ENCODE measurements at regions not wholly inside any gene's neighbourhood (a gene's known extent, or its start where the extent isn't known, plus 50 kb on each side); places are given as distances from the start of the nearest gene placed in this dataset.

DNA sequence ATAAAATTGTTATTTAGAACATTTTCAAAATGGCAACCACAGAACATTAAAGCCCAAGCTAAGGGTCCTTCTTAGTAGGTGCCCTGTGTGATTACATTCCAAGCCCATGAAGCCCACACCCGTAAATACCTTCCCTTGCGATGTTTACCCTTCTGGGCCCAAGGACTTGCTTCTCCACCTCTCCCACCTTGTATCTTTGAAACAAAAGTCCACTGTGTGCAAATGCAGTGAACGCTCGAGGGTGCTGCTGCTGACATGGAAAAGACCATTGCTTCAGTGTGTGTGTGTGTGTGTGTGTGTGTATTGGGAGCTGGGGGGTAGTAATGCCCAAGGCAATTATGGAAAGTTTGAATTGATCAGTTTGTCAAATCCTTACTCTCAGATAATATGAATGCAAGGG lies 298.1 kb downstream of the TGFB2 start:
- no peaks in the 10 kb centered on the region for H3K4me1 ChIP-seq (ENCODE audit: control insufficient read depth, insufficient read depth, low read length)
- H3K9ac ChIP-seq (ENCODE audit: extremely low read depth, low read length, poor library complexity, severe bottlenecking) = no peak overlapping the region
- H3K4me3 ChIP-seq (ENCODE audit: low read length) = no peak overlapping the region
- Mint-ChIP-seq H3K4me3 (no peak overlapping the region), H3K4me1 (peaks cover 3% of the 10 kb centered on the region), H3K27ac (no peak overlapping the region), H3K9me3 (peaks cover 2% of the 10 kb centered on the region), H3K36me3 (ENCODE audit: low read depth) (no peaks in the 10 kb centered on the region), H3K27me3 (ENCODE audit: insufficient read depth) (no peaks in the 10 kb centered on the region)
- TF ChIP-seq, protein P1, sequence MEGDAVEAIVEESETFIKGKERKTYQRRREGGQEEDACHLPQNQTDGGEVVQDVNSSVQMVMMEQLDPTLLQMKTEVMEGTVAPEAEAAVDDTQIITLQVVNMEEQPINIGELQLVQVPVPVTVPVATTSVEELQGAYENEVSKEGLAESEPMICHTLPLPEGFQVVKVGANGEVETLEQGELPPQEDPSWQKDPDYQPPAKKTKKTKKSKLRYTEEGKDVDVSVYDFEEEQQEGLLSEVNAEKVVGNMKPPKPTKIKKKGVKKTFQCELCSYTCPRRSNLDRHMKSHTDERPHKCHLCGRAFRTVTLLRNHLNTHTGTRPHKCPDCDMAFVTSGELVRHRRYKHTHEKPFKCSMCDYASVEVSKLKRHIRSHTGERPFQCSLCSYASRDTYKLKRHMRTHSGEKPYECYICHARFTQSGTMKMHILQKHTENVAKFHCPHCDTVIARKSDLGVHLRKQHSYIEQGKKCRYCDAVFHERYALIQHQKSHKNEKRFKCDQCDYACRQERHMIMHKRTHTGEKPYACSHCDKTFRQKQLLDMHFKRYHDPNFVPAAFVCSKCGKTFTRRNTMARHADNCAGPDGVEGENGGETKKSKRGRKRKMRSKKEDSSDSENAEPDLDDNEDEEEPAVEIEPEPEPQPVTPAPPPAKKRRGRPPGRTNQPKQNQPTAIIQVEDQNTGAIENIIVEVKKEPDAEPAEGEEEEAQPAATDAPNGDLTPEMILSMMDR (conservative IDR thresholded peaks at IDR 0.05) = no peak
- H3K9me3 ChIP-seq (ENCODE audit: control insufficient read depth, low read length) = peaks cover 6% of the 10 kb centered on the region
- no peak overlapping the region for H3K27ac ChIP-seq (ENCODE audit: low read depth, low read length)
- H3K27me3 ChIP-seq (ENCODE audit: control insufficient read depth, insufficient read depth, low read length, poor library complexity, severe bottlenecking) = no peaks in the 10 kb centered on the region
- WGBS, 2 experiments (ENCODE audit: insufficient coverage in 1 of 2, insufficient read length in 1 of 2) = 90 to 94% methylated on average over 2 to 4 of the region's 4 CpGs
- H3K36me3 ChIP-seq (ENCODE audit: control insufficient read depth, insufficient read depth, low read length) = no peaks in the 10 kb centered on the region
- DNase-seq = no peak

GRCh38 chr1:218643926-218644325 lies 298.8 kb downstream of the TGFB2 start:
- Mint-ChIP-seq H3K27ac (no peak overlapping the region), H3K36me3 (ENCODE audit: low read depth) (no peaks in the 10 kb centered on the region)

GRCh38 chr1:218646288-218646687 lies 301.2 kb downstream of the TGFB2 start:
- Mint-ChIP-seq H3K27ac (no peak overlapping the region), H3K27me3 (ENCODE audit: insufficient read depth) (no peaks in the 10 kb centered on the region), H3K9me3 (peaks cover 4% of the 10 kb centered on the region), H3K4me3 (no peak overlapping the region), H3K36me3 (ENCODE audit: low read depth) (no peaks in the 10 kb centered on the region), H3K4me1 (no peaks in the 10 kb centered on the region)
- no peaks in the 10 kb centered on the region for H3K4me1 ChIP-seq (ENCODE audit: control insufficient read depth, insufficient read depth, low read length)
- H3K4me3 ChIP-seq (ENCODE audit: low read length) = no peak overlapping the region
- no peak for DNase-seq
- no peak overlapping the region for H3K27ac ChIP-seq (ENCODE audit: low read depth, low read length)
- TF ChIP-seq, protein P1 (conservative IDR thresholded peaks at IDR 0.05) = no peak
- no peaks in the 10 kb centered on the region for H3K27me3 ChIP-seq (ENCODE audit: control insufficient read depth, insufficient read depth, low read length, poor library complexity, severe bottlenecking)
- WGBS, 2 experiments (ENCODE audit: insufficient coverage in 1 of 2, insufficient read length in 1 of 2) = 79 to 86% methylated on average over 3 to 4 of the region's 4 CpGs
- H3K9me3 ChIP-seq (ENCODE audit: control insufficient read depth, low read length) = peaks cover 6% of the 10 kb centered on the region
- H3K36me3 ChIP-seq (ENCODE audit: control insufficient read depth, insufficient read depth, low read length) = no peaks in the 10 kb centered on the region
- no peak overlapping the region for H3K9ac ChIP-seq (ENCODE audit: extremely low read depth, low read length, poor library complexity, severe bottlenecking)

More at GRCh38 chr1:218643926-218644325, 298.8 kb downstream of the TGFB2 start:
- Mint-ChIP-seq H3K27me3 (ENCODE audit: insufficient read depth) (no peaks in the 10 kb centered on the region), H3K4me1 (peaks cover 3% of the 10 kb centered on the region), H3K9me3 (peaks cover 2% of the 10 kb centered on the region), H3K4me3 (no peak overlapping the region)
- Histone ChIP-seq H3K27me3 (ENCODE audit: control insufficient read depth, insufficient read depth, low read length, poor library complexity, severe bottlenecking) (no peaks in the 10 kb centered on the region), H3K4me1 (ENCODE audit: control insufficient read depth, insufficient read depth, low read length) (no peaks in the 10 kb centered on the region), H3K27ac (ENCODE audit: low read depth, low read length) (no peak overlapping the region), H3K4me3 (ENCODE audit: low read length) (no peak overlapping the region), H3K9me3 (ENCODE audit: control insufficient read depth, low read length) (peaks cover 6% of the 10 kb centered on the region), H3K36me3 (ENCODE audit: control insufficient read depth, insufficient read depth, low read length) (no peaks in the 10 kb centered on the region), H3K9ac (ENCODE audit: extremely low read depth, low read length, poor library complexity, severe bottlenecking) (no peak overlapping the region)
- TF ChIP-seq, protein P1 (conservative IDR thresholded peaks at IDR 0.05) = no peak
- no peak for DNase-seq
- 89 to 90% methylated on average over 2 of the region's 2 CpGs for WGBS, 2 experiments (ENCODE audit: insufficient coverage in 1 of 2, insufficient read length in 1 of 2)

All from endodermal cell (in vitro differentiated cells).